Neutrophil (primary cell): ENCODE measurements at regions not wholly inside any gene's neighbourhood (a gene's known extent, or its start where the extent isn't known, plus 50 kb on each side); places are given as distances from the start of the nearest gene placed in this dataset.
"Not testable (repeated sequence)": the region's sequence is repeated elsewhere in the genome, so short reads cannot be mapped to it uniquely, and the experiment has no call there.

Source experiments
- H3K27ac ChIP-seq: fragments of 200-600 bp; sonication (generic); 2 replicates; pipeline ENCODE4 v1.5.1; 2016; ENCODE audit warnings: mild to moderate bottlenecking, moderate library complexity
- H3K27me3 ChIP-seq: fragments of 200-600 bp; sonication (generic); 2 replicates; pipeline ENCODE4 v1.6.0; 2016; ENCODE audit warnings: mild to moderate bottlenecking
- H3K36me3 ChIP-seq: fragments of 200-600 bp; sonication (generic); 2 replicates; pipeline ENCODE4 v1.5.1; 2017
- H3K4me1 ChIP-seq, 2 experiments: fragments of 200-600 bp in 1 of 2; sonication (generic) in 1 of 2; 1 replicate in 1 of 2; 2 replicates in 1 of 2; pipeline versions ENCODE4 v1.5.1 to v1.6.1; 2013 to 2016; ENCODE audit warnings: low read depth in 1 of 2, low read length in 1 of 2, mild to moderate bottlenecking in 1 of 2, moderate library complexity in 1 of 2; ENCODE audit not compliant: control insufficient read depth in 1 of 2, insufficient read depth in 1 of 2
- H3K4me3 ChIP-seq, 2 experiments: fragments of 200-600 bp in 1 of 2; sonication (generic) in 1 of 2; 1 replicate in 1 of 2; 2 replicates in 1 of 2; pipeline ENCODE4 v1.5.1; 2013 to 2016; ENCODE audit warnings: low read depth in 1 of 2, low read length in 1 of 2, mild to moderate bottlenecking in 1 of 2, moderate library complexity in 1 of 2
- H3K9me3 ChIP-seq: fragments of 200-600 bp; sonication (generic); 2 replicates; pipeline ENCODE4 v1.5.1; 2016
- CTCF ChIP-seq: fragments of 200-600 bp; sonication (generic); IDR thresholded peaks from 2 replicates; pipeline ENCODE4 v1.5.1; 2016; ENCODE audit warnings: antibody characterized with exemption

GRCh38 chr2:106339609-106340008 lies 128.6 kb downstream of the RGPD3 start:
- Histone ChIP-seq H3K4me1 (no peaks in the 10 kb centered on the region), H3K27ac (no peak overlapping the region), H3K9me3 (no peaks in the 10 kb centered on the region), H3K36me3 (no peaks in the 10 kb centered on the region), H3K4me3 (no peak overlapping the region), H3K27me3 (no peaks in the 10 kb centered on the region)
- TF ChIP-seq CTCF, result no peak

- H3K36me3 ChIP-seq, result no peaks in the 10 kb centered on the region
- TF ChIP-seq CTCF, result no peak
- no peaks in the 10 kb centered on the region for H3K4me1 ChIP-seq
- no peak overlapping the region for H3K27ac ChIP-seq
- H3K9me3 ChIP-seq, result no peaks in the 10 kb centered on the region
- H3K4me3 ChIP-seq, result no peak overlapping the region
- no peaks in the 10 kb centered on the region for H3K27me3 ChIP-seq
Observed at GRCh38 chr2:106339132-106339531, 129.1 kb downstream of the RGPD3 start.

- Histone ChIP-seq H3K4me3 (no peak overlapping the region), H3K9me3 (no peaks in the 10 kb centered on the region), H3K36me3 (no peaks in the 10 kb centered on the region), H3K4me1 (no peaks in the 10 kb centered on the region), H3K27ac (no peak overlapping the region), H3K27me3 (no peaks in the 10 kb centered on the region)
- no peak for TF ChIP-seq CTCF
Observed at GRCh38 chr2:106338043-106338442, 130.2 kb downstream of the RGPD3 start.

GRCh38 chr2:106336737-106337136 lies 131.5 kb downstream of the RGPD3 start:
- Histone ChIP-seq H3K27ac (no peak overlapping the region), H3K9me3 (no peaks in the 10 kb centered on the region), H3K4me1 (no peaks in the 10 kb centered on the region), H3K4me3 (no peak overlapping the region), H3K36me3 (no peaks in the 10 kb centered on the region), H3K27me3 (no peaks in the 10 kb centered on the region)
- no peak for TF ChIP-seq CTCF

DNA sequence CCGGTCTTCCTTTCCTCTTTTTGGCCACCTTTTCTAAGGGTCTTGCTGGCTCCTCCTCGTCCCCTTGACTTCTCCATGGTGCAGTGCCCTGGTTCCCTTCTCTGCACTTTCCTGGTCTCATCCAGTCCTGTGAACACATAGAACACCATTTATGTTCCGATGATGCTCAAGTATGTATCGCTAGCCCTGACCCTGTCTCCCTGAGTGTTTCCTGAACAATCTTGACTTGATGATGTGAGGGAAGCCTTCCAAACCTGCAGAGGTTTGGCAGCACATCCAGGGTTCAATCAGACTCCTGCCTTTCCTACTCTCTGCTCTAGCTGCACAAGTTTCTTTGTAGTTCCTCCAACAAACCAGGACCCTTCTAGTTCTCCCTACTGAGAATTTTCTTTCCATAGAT lies 132.1 kb downstream of the RGPD3 start:
- no peak for TF ChIP-seq CTCF
- Histone ChIP-seq H3K4me3 (no peak overlapping the region), H3K9me3 (no peaks in the 10 kb centered on the region), H3K36me3 (no peaks in the 10 kb centered on the region), H3K27ac (no peak overlapping the region), H3K4me1 (no peaks in the 10 kb centered on the region), H3K27me3 (no peaks in the 10 kb centered on the region)

DNA sequence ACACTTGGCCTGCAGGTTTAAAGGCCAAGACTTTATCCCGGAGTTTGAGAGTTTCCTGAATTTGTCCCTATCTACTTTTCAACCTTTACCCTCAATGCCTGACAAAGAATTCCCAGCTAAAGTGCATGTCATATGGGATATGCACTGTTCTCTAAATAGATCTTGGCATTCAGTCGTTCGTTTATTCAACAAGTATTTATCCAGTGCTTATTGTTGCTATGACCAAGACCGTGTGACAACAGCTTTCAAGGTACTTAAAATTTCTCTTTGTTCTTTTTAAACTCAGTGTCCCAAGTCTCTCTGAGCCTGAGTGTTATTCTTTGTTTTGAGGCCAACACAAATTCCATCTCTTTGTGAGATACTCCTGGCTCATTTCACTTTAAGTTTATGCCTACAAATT lies 133.4 kb downstream of the RGPD3 start:
- no peak for TF ChIP-seq CTCF
- Histone ChIP-seq H3K27me3 (no peaks in the 10 kb centered on the region), H3K36me3 (no peaks in the 10 kb centered on the region), H3K9me3 (no peaks in the 10 kb centered on the region), H3K4me3 (no peak overlapping the region), H3K27ac (no peak overlapping the region), H3K4me1 (no peaks in the 10 kb centered on the region)

- H3K27ac ChIP-seq, H3K27me3 ChIP-seq, H3K36me3 ChIP-seq, H3K9me3 ChIP-seq, H3K4me3 ChIP-seq, H3K4me1 ChIP-seq: not testable (repeated sequence)
Observed at GRCh38 chr2:106333253-106333873, 134.8 kb downstream of the RGPD3 start.
